ENCODE measurements at regions not wholly inside any gene's neighbourhood (a gene's known extent, or its start where the extent isn't known, plus 50 kb on each side); places are given as distances from the start of the nearest gene placed in this dataset.
"Not testable (repeated sequence)": the region's sequence is repeated elsewhere in the genome, so short reads cannot be mapped to it uniquely, and the experiment has no call there.

- Histone ChIP-seq H3K4me1 (ENCODE audit: control insufficient read depth, insufficient read depth, low read length) (no peaks in the 10 kb centered on the region), H3K9me3 (ENCODE audit: control insufficient read depth, insufficient read depth, low read length) (no peaks in the 10 kb centered on the region), H3K27me3 (ENCODE audit: control insufficient read depth, insufficient read depth, low read length) (no peaks in the 10 kb centered on the region), H3K27ac (ENCODE audit: low read depth, low read length) (no peak overlapping the region), H3K36me3 (ENCODE audit: control insufficient read depth, insufficient read depth, low read length) (no peaks in the 10 kb centered on the region), H3K4me3 (ENCODE audit: low read depth, low read length) (no peak overlapping the region)
- no CpG with 5 or more reads among the region's 3 CpGs for WGBS (ENCODE audit: insufficient coverage)
- DNase-seq (ENCODE audit: low read depth in 4 of 6, low spot score in 6 of 6): no peak
Observed at GRCh38 chr10:108346066-108346465, 1181.6 kb upstream of the SORCS1 start.

- Histone ChIP-seq H3K4me3 (ENCODE audit: low read depth, low read length) (no peak overlapping the region), H3K9me3 (ENCODE audit: control insufficient read depth, insufficient read depth, low read length) (no peaks in the 10 kb centered on the region), H3K4me1 (ENCODE audit: control insufficient read depth, insufficient read depth, low read length) (no peaks in the 10 kb centered on the region), H3K36me3 (ENCODE audit: control insufficient read depth, insufficient read depth, low read length) (no peaks in the 10 kb centered on the region), H3K27me3 (ENCODE audit: control insufficient read depth, insufficient read depth, low read length) (no peaks in the 10 kb centered on the region), H3K27ac (ENCODE audit: low read depth, low read length) (no peak overlapping the region)
- no peak for DNase-seq (ENCODE audit: low read depth in 4 of 6, low spot score in 6 of 6)
Observed at GRCh38 chr10:108338146-108338545, 1173.6 kb upstream of the SORCS1 start.

GRCh38 chr10:108336836-108337235 lies 1172.3 kb upstream of the SORCS1 start:
- DNase-seq (ENCODE audit: low read depth in 4 of 6, low spot score in 6 of 6): no peak
- no peak overlapping the region for H3K27ac ChIP-seq (ENCODE audit: low read depth, low read length)

GRCh38 chr10:108327706-108328105 lies 1163.2 kb upstream of the SORCS1 start:
- Histone ChIP-seq H3K4me3 (ENCODE audit: low read depth, low read length) (no peak overlapping the region), H3K9me3 (ENCODE audit: control insufficient read depth, insufficient read depth, low read length) (no peaks in the 10 kb centered on the region), H3K36me3 (ENCODE audit: control insufficient read depth, insufficient read depth, low read length) (no peaks in the 10 kb centered on the region), H3K4me1 (ENCODE audit: control insufficient read depth, insufficient read depth, low read length) (no peaks in the 10 kb centered on the region), H3K27ac (ENCODE audit: low read depth, low read length) (no peak overlapping the region), H3K27me3 (ENCODE audit: control insufficient read depth, insufficient read depth, low read length) (no peaks in the 10 kb centered on the region)
- WGBS (ENCODE audit: insufficient coverage): no CpG with 5 or more reads among the region's 3 CpGs
- no peak for DNase-seq (ENCODE audit: low read depth in 4 of 6, low spot score in 6 of 6)

More at GRCh38 chr10:108336836-108337235, 1172.3 kb upstream of the SORCS1 start:
- no peaks in the 10 kb centered on the region for H3K4me1 ChIP-seq (ENCODE audit: control insufficient read depth, insufficient read depth, low read length)
- no peak overlapping the region for H3K4me3 ChIP-seq (ENCODE audit: low read depth, low read length)
- H3K36me3 ChIP-seq (ENCODE audit: control insufficient read depth, insufficient read depth, low read length): no peaks in the 10 kb centered on the region
- no peaks in the 10 kb centered on the region for H3K27me3 ChIP-seq (ENCODE audit: control insufficient read depth, insufficient read depth, low read length)
- H3K9me3 ChIP-seq (ENCODE audit: control insufficient read depth, insufficient read depth, low read length): no peaks in the 10 kb centered on the region

GRCh38 chr10:108323274-108323798 lies 1158.8 kb upstream of the SORCS1 start:
- 67% methylated on average over 1 of the region's 3 CpGs for WGBS (ENCODE audit: insufficient coverage)
- Histone ChIP-seq H3K36me3 (ENCODE audit: control insufficient read depth, insufficient read depth, low read length) (no peaks in the 10 kb centered on the region), H3K4me1 (ENCODE audit: control insufficient read depth, insufficient read depth, low read length) (no peaks in the 10 kb centered on the region), H3K27me3 (ENCODE audit: control insufficient read depth, insufficient read depth, low read length) (no peaks in the 10 kb centered on the region), H3K9me3 (ENCODE audit: control insufficient read depth, insufficient read depth, low read length) (no peaks in the 10 kb centered on the region), H3K4me3 (ENCODE audit: low read depth, low read length) (no peak overlapping the region), H3K27ac (ENCODE audit: low read depth, low read length) (no peak overlapping the region)
- DNase-seq (ENCODE audit: low read depth in 4 of 6, low spot score in 6 of 6): no peak

GRCh38 chr10:108319434-108320222 lies 1155.1 kb upstream of the SORCS1 start:
- Histone ChIP-seq H3K27ac (ENCODE audit: low read depth, low read length) (no peak overlapping the region), H3K4me3 (ENCODE audit: low read depth, low read length) (no peak overlapping the region), H3K36me3 (ENCODE audit: control insufficient read depth, insufficient read depth, low read length) (no peaks in the 10 kb centered on the region), H3K27me3 (ENCODE audit: control insufficient read depth, insufficient read depth, low read length) (no peaks in the 10 kb centered on the region), H3K4me1 (ENCODE audit: control insufficient read depth, insufficient read depth, low read length) (no peaks in the 10 kb centered on the region), H3K9me3 (ENCODE audit: control insufficient read depth, insufficient read depth, low read length) (no peaks in the 10 kb centered on the region)
- 93% methylated on average over 4 of the region's 6 CpGs for WGBS (ENCODE audit: insufficient coverage)
- no peak for DNase-seq (ENCODE audit: low read depth in 4 of 6, low spot score in 6 of 6)

GRCh38 chr10:108315636-108316035 lies 1151.1 kb upstream of the SORCS1 start:
- not testable (repeated sequence) for H3K36me3 ChIP-seq (ENCODE audit: control insufficient read depth, insufficient read depth, low read length); H3K4me3 ChIP-seq (ENCODE audit: low read depth, low read length); H3K27me3 ChIP-seq (ENCODE audit: control insufficient read depth, insufficient read depth, low read length); DNase-seq (ENCODE audit: low read depth in 4 of 6, low spot score in 6 of 6); H3K9me3 ChIP-seq (ENCODE audit: control insufficient read depth, insufficient read depth, low read length); H3K27ac ChIP-seq (ENCODE audit: low read depth, low read length); H3K4me1 ChIP-seq (ENCODE audit: control insufficient read depth, insufficient read depth, low read length)
- no CpG with 5 or more reads among the region's 25 CpGs for WGBS (ENCODE audit: insufficient coverage)

GRCh38 chr10:108307925-108308312 lies 1143.4 kb upstream of the SORCS1 start:
- WGBS (ENCODE audit: insufficient coverage): no CpG with 5 or more reads among the region's 7 CpGs
- Histone ChIP-seq H3K27ac (ENCODE audit: low read depth, low read length) (no peak overlapping the region), H3K4me1 (ENCODE audit: control insufficient read depth, insufficient read depth, low read length) (no peaks in the 10 kb centered on the region), H3K36me3 (ENCODE audit: control insufficient read depth, insufficient read depth, low read length) (no peaks in the 10 kb centered on the region), H3K27me3 (ENCODE audit: control insufficient read depth, insufficient read depth, low read length) (no peaks in the 10 kb centered on the region), H3K4me3 (ENCODE audit: low read depth, low read length) (no peak overlapping the region), H3K9me3 (ENCODE audit: control insufficient read depth, insufficient read depth, low read length) (no peaks in the 10 kb centered on the region)
- no peak for DNase-seq (ENCODE audit: low read depth in 4 of 6, low spot score in 6 of 6)

GRCh38 chr10:108307250-108307924 lies 1142.9 kb upstream of the SORCS1 start:
- no peaks in the 10 kb centered on the region for H3K27me3 ChIP-seq (ENCODE audit: control insufficient read depth, insufficient read depth, low read length)
- H3K9me3 ChIP-seq (ENCODE audit: control insufficient read depth, insufficient read depth, low read length): no peaks in the 10 kb centered on the region
- H3K4me3 ChIP-seq (ENCODE audit: low read depth, low read length): no peak overlapping the region
- H3K4me1 ChIP-seq (ENCODE audit: control insufficient read depth, insufficient read depth, low read length): no peaks in the 10 kb centered on the region
- H3K36me3 ChIP-seq (ENCODE audit: control insufficient read depth, insufficient read depth, low read length): no peaks in the 10 kb centered on the region
- H3K27ac ChIP-seq (ENCODE audit: low read depth, low read length): no peak overlapping the region
- DNase-seq (ENCODE audit: low read depth in 4 of 6, low spot score in 6 of 6): no peak

GRCh38 chr10:108303149-108303548 lies 1138.6 kb upstream of the SORCS1 start:
- DNase-seq (ENCODE audit: low read depth in 4 of 6, low spot score in 6 of 6): no peak
- no peaks in the 10 kb centered on the region for H3K36me3 ChIP-seq (ENCODE audit: control insufficient read depth, insufficient read depth, low read length)
- no peaks in the 10 kb centered on the region for H3K27me3 ChIP-seq (ENCODE audit: control insufficient read depth, insufficient read depth, low read length)
- H3K27ac ChIP-seq (ENCODE audit: low read depth, low read length): no peak overlapping the region
- WGBS (ENCODE audit: insufficient coverage): 95% methylated on average over 3 of the region's 5 CpGs
- no peak overlapping the region for H3K4me3 ChIP-seq (ENCODE audit: low read depth, low read length)
- H3K9me3 ChIP-seq (ENCODE audit: control insufficient read depth, insufficient read depth, low read length): no peaks in the 10 kb centered on the region
- no peaks in the 10 kb centered on the region for H3K4me1 ChIP-seq (ENCODE audit: control insufficient read depth, insufficient read depth, low read length)
